Left hindlimb (tissue), 1 donor: ENCODE measurements at regions not wholly inside any gene's neighbourhood (a gene's known extent, or its start where the extent isn't known, plus 50 kb on each side); places are given as distances from the start of the nearest gene placed in this dataset.

Source experiments
- DNase-seq: peaks from one replicate; pipeline ENCODE4 v3.0.0-alpha.2; 2018

GRCh38 chr17:79393358-79394052 is 217.3 kb downstream of the RBFOX3 start:
- DNase-seq = peak; percentile 78

GRCh38 chr17:79392598-79392997 is 218.3 kb downstream of the RBFOX3 start:
- no peak for DNase-seq

- DNase-seq = peak; percentile 73
Observed at GRCh38 chr17:79391376-79392233, 219.2 kb downstream of the RBFOX3 start.

- no peak for DNase-seq
Observed at GRCh38 chr17:79389896-79390295, 221.0 kb downstream of the RBFOX3 start.

- DNase-seq = peak; percentile 57
Observed at GRCh38 chr17:79388556-79389295, 222.1 kb downstream of the RBFOX3 start.

GRCh38 chr17:79387783-79388182 is 223.1 kb downstream of the RBFOX3 start:
- no peak for DNase-seq

- no peak for DNase-seq
Observed at GRCh38 chr17:79385962-79386563, 224.8 kb downstream of the RBFOX3 start.

GRCh38 chr17:79382313-79382712 is 228.5 kb downstream of the RBFOX3 start:
- DNase-seq = no peak

- DNase-seq = no peak
Observed at GRCh38 chr17:79379700-79380445, 231.0 kb downstream of the RBFOX3 start.

- no peak for DNase-seq
Observed at GRCh38 chr17:79377230-79377786, 233.5 kb downstream of the RBFOX3 start.

GRCh38 chr17:79374807-79375206 is 236.0 kb downstream of the RBFOX3 start:
- no peak for DNase-seq

- no peak for DNase-seq
Observed at GRCh38 chr17:79374087-79374689, 236.7 kb downstream of the RBFOX3 start.

GRCh38 chr17:79372470-79373238 is 238.2 kb downstream of the RBFOX3 start:
- no peak for DNase-seq

- DNase-seq = no peak
Observed at GRCh38 chr17:79371984-79372383, 238.9 kb downstream of the RBFOX3 start.

GRCh38 chr17:79370594-79370993 is 240.3 kb downstream of the RBFOX3 start:
- peak; percentile 7 for DNase-seq

- DNase-seq = peak; percentile 11
Observed at GRCh38 chr17:79370126-79370525, 240.7 kb downstream of the RBFOX3 start.

GRCh38 chr17:79369532-79369931 is 241.3 kb downstream of the RBFOX3 start:
- peak; percentile 15 for DNase-seq

GRCh38 chr17:79369001-79369400 is 241.8 kb downstream of the RBFOX3 start:
- DNase-seq = peak; percentile 2

GRCh38 chr17:79368521-79368920 is 242.3 kb downstream of the RBFOX3 start:
- no peak for DNase-seq

GRCh38 chr17:79366988-79367571 is 243.8 kb downstream of the RBFOX3 start:
- no peak for DNase-seq
